Renal pelvis (tissue), 1 donor: ENCODE measurements at regions not wholly inside any gene's neighbourhood (a gene's known extent, or its start where the extent isn't known, plus 50 kb on each side); places are given as distances from the start of the nearest gene placed in this dataset.
A peak's percentile ranks its signal among the peaks of the same experiment; 100 is the strongest.
"Not testable (repeated sequence)": the region's sequence is repeated elsewhere in the genome, so short reads cannot be mapped to it uniquely, and the experiment has no call there.

Experiments used
- DNase-seq: peaks from one replicate; pipeline ENCODE4 v3.0.0-alpha.2; 2013

DNA sequence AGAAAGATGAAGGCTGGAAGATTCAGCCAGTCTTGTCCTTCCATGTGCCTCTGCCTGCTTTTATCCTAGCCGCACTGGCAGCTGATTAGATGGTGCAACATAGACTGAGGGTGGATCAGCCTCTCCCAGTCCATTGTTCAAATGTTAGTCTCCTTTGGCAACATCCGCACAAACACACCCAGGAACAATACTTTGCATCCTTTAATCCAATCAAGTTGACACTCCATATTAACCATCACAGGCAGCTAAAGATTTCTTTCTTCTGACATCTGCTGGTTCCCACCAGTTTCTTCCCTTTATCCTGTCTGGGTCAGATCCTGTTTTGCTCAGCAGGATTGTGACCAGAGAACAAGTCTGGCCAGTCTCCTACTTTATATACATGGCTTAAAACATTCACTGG, 276.5 kb upstream of the TYRP1 start:
- DNase-seq, result no peak

DNA sequence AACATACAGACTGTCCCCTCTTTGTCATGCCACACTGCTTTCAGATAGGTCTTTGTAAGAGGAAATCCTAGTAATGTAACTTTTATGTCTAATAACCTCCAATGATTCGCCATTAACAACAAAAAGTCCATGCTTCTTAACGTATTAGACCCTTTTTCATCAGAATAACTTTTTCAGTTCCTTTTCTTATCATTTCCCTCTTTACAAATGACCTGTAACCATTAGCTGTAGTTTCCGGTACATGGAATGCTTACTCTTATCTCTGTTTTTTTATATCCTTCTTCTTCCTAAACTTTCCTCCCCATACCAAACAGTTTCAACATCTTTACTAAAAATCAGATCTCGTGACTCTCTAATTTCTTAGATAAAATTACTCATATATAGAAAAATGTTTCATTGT, 268.9 kb upstream of the TYRP1 start:
- DNase-seq, result no peak

DNA sequence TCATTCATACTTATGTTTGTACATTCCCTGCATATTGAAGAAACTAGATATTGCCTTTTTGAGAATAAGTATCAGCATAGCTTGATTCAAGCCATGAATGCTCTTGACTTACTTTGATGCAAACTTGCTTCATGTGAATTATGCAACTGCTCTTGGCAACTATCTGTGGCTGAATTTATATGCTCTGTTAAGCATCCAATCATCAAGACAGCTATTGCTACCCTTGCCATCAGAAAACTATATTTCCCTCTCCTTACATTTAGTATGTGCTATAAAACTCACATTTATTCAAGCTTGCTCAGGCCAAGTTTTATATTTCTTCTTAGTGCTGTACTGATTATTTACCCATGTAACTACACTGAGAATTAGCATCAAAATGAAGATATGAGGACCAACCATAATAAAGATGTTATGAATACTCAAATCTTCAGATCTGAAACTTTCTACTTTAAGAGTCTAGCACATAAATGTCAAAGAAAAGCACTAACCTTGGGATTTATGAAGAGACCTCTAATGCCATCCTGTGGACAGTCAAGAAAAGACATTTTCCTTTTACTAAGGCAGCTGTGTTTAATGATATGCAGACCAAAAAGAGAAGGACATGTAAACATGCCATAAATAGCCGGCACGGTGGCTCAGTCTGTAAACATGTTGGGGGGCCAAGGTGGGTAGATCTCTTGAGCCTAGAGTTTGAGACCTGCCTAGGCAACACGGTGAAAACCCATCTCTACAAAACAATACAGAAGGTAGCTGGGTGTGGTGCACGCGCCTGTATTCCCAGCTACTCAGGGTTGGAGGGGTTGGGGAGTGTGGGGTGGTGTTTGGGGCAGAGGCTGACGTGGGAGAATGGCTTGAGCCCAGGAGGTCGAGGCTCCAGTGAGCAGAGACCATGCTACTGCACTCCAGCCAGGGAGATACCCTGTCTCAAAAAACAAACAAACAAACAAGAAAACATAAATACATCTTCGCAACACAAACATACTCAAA, 267.0 kb upstream of the TYRP1 start:
- DNase-seq, result no peak

DNA sequence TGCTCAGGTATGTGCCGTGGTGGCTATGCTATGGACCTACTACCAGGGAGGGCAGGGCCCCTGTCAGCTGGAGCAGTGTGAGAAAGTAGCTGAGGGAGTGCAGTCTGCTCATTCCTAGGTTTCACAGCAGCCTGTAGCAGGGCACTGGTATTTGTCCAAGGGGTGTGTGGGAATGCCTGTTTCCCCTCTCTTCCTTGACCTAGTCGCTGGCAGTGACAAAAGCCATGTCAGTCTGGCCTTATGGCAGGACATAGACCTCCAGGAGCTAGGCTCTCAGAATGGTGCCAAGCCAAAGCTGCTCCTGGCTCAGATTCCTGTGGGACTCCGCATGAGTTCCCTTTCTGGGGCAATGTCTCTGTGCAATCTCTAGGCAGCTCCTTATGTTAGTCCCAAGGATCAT, 253.9 kb upstream of the TYRP1 start:
- no peak for DNase-seq

DNA sequence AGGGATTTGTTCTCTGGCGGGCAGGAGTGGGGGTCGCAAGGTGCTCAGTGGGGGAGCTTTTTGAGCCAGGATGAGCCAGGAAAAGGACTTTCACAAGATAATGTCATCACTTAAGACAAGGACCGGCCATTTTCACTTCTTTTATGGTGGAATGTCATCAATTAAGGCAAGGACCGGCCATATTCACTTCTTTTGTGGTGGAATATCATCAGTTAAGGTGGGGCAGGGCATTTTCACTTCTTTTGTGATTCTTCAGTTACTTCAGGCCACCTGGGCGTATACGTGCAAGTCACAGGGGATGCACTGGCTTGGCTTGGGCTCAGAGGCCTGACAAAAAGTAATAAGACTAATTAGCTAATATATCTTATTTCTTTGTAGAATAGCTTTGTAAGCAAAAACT, 252.1 kb upstream of the TYRP1 start:
- DNase-seq, result not testable (repeated sequence)

DNA sequence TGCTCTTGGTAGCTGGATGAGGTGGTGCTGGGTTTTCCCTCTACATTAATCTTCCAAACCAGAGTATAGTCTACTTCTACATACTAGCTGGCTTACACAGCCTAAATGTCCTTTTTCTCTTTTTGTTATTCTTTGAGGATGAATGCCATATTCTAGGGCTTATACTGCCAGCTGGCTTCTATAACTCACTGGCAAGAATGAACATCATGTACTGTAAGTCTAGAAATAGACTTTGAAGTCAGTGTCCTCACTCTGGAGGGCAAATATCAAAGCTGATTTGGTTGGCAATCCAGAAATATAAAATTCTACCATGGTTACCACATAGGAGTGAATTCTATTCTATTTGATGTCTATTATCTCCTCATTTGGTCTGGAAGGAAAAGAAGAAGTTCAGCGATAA, 251.7 kb upstream of the TYRP1 start:
- DNase-seq, result no peak

DNA sequence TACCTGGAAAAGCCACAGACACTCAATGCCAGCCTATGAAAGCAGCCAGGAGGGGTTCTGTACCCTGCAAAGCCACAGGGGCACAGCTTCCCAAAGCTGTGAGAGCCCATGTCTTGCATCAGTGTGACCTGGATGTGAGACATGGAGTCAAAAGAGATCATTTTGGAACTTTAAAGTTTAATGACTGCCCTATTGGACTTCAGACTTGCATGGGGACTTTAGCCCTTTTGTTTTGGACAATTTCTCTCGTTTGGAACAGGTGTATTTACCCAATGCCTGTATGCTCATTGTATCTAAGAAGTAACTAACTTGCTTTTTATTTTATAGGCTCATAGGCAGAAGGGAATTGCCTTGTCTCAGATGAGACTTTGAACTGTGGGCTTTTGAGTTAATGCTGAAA, 244.9 kb upstream of the TYRP1 start:
- no peak for DNase-seq

DNA sequence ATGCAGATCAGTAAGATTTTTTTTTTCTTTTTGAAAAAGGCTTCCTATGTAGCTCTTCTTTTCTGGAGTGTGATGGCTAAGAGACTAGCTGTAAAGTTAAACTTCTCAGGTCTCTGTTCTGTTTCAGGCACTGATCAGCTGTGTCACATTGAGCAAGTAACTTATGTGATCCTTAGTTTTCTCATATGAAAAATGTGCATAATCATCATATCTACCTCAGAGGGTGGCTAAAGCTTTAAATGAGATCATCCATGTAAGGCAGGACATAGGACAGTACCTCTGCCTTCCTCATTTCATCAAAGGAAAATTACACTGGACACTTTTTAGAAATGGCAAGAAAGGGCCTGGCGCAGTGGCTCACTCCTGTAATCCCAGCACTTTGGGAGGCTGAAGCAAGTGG, 235.9 kb upstream of the TYRP1 start:
- no peak for DNase-seq

DNA sequence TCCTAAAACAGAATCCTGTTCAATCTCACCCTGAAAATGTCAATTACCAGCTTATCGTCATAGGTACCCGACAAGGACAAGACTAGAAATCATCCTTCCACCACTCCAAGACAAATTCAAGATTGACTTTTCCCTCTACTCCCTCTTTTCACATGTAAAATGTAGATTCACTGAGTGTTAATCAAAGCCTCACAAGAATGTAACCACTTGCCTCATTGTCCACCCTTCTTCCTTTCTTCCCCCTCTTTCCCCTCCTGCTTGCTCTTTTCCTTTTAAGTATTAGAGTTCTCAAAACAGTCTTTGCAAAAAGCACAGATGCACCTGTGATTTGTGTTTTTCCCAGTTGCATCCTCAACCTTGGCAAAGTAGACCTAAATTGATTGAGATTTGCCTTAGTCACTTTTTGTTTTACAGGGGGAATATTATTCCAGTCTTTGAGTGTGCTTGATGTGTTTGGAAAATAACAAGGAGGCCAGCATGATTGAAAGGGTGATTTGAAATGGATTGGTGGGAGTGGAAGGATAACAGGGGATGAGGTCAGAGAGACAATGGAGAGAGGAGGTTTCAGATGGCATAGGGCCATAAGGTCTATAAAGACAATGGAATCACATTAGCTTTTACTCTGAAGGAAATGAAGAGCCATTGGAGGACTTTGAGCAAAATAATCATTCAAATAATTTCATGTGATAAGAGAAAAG, 231.3 kb upstream of the TYRP1 start:
- no peak for DNase-seq

DNA sequence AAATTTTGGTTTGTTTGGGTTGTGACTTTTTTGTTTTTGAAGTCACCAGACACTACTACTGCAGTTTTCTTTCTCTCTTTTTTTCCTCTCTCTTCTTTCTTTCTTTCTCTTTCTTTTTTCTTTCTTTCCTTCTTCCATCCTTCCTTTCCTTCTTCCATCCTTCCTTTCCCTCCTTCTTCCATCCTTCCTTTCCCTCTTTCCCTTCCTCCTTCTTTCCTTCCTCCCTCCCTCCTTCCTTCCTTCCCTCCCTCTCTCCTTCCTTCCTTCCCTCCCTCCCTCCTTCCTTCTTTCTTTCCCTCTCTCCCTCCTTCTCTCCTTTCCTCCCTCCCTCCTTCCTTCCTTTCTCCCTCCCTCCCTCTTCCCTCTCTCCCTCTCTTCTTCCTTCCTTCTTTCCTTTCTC, 230.3 kb upstream of the TYRP1 start:
- no peak for DNase-seq

DNA sequence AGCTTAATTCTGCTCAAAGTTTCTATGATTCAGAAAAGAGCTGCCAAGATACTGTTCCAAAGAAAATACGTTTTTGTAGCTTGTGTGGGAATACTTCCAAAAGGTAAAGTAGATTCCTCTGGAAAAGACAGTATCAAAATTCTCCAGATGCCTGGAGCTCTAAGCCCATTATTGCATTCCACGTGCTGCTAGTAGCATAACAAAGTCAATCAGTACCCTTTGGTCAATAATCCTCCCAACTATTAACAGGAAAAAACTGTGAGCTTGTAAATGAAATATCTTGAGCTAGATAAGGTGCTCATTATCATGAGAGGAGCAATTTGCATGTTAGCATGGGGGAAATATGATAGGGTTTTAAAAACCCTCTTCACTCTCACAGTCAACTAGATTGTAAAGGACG, 229.5 kb upstream of the TYRP1 start:
- DNase-seq, result no peak

DNA sequence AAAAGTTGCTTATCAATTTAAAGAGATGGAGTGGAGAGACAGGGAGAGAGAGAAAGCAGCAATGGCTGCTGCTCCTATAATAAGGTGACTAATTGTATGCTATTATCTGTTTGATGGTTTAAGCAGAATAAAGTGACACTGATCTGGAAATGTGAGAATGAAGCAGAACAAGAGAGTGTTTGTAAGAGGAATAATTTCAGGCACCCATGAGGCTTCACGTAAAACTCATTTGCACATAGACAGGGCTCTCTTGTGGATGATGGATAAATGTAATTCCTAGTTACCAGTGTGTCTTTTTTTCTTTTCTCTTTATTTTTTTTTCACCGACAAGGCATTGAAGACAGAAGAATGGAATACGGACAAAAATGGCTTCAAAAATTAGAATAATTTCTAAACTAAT, 228.8 kb upstream of the TYRP1 start:
- no peak for DNase-seq

DNA sequence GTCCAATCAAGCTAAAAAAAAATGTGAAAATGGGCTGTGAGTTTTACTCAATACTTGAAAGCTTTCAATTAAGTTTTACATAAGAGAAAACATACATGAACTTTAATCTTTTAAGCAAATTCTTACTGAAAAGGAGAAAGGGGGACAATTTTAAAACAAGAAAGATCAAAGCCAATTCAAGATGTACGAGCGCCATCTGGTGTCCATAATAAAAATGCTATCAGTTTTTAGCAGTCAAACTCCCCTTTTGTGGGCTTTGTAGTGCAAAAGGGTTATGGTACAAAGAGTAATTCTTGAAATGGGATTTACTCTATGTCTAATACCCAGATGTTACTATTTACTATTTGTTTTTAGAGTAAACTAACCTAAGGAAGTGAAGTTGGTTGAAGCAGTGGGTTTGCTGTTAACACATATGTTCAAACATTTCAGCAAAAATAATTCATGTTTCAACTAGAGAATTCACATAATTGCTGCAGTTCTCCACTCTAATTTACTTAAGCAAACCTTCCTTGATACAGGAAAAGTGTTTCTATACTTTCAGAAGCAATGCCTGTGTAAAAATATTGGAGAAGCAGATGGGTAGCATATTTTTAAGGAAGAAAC, 228.2 kb upstream of the TYRP1 start:
- peak; percentile 34 for DNase-seq

DNA sequence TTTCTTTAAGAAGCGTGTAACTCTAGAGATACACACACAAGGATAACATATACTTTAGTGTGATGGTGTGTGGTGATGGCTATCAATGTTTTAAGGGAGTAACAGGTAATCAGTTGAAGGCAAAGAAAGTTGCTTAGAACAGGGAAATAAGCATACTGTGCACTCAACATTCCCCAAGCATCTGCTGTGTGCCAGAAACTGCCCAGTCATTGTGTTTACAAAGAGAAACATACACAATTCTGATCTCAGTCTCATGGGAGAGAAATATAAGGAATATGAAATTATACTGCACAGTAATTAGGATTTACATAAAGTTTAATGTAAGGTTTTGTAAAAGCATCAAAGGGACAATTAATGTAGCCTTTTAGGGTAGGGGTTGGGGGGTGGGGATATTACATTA, 224.1 kb upstream of the TYRP1 start:
- no peak for DNase-seq

DNA sequence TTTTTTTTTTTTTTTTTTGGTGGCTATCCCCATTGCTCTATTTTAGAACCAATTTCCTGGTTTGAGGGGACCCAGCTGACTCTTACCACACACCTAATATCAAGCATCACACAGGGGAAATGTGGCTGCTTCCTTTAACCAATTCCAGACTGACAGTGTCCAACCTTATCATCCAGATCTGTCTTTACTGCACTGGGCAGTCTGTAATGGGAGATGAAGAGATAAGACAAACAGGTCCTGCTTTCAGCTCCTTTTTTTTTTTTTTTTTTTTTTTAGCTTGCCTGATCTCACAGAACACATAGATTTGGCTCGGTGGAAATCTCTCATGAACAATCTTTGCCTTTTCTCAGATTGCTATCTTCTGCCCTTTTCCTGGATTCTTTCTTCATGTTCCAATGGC, 198.8 kb upstream of the TYRP1 start:
- no peak for DNase-seq

DNA sequence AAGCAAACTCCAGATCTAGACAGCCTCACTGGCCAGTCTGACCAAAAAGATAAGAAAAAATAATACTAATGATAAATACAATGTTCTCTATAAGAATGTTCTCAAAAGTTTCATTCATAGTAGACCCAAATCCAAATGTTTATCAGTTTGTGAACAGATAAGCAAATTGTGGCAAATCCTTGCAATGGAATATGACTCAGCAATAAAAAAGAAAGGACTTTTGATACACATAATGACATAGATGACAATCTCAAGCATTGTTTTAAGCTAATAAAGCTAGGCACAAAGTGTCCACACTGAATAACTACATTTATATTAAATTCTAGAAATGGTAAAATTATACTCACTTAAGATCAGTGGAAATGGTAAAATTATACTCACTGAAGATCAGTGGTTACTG, 195.4 kb upstream of the TYRP1 start:
- no peak for DNase-seq

DNA sequence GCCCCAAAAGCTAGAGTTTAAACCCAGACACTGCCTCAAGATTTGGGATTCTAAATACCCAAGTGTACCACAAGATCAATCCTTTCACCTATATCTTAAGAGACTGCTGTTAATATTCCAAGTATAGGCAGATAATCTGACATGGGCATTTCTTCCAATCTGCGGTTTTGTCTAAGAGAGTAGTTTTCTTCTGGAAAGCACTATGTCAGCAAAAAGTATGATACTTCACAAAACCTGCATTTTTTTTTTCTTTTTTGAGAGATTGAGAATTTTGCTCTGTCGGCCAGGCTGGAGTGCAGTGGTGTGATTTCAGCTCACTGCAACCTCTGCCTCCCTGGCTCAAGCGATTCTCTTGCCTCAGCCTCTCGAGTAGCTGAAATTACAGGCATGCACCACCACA, 190.7 kb upstream of the TYRP1 start:
- no peak for DNase-seq

DNA sequence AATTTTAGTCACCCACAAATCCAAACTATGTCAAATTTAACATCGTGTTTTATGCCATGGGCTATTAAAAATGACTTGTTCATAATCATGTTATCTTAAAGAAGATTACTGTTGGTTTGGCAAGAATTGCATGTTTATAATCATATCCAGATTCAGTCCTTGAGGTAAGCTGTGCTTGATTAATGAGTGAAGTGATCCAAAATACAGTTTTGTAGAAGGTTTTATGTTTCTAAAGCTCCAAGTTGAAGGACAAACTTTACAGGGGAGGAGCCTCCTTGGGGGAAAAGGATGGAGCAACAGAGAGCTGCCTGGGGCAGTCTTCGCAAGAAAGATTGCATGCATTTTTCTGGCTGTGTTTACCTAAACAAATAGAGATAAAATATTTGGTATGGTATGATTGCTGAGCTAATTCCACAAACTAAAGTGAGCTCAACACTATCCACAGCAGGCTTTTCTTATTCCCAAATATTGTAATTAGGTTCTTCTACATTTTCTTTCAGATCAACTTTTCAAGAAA, 189.5 kb upstream of the TYRP1 start:
- no peak for DNase-seq

DNA sequence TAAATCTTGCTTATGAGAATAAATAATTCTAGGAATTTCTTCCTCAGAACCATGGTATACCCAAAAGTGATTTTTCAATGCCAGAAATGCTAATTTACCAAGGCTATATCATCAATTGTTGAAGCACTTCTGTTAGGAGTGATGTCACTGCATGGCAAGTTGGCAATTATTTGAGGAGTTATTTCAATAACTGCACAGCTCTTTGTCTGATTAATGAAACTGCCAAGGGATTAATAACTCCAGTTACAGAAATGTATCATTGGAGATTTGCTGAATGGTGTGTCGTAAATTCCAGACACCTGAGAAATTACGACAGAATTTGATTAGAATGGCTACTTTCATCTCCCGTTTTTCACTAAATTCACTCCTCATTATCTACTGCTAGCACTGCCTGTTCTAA, 182.6 kb upstream of the TYRP1 start:
- DNase-seq, result no peak

DNA sequence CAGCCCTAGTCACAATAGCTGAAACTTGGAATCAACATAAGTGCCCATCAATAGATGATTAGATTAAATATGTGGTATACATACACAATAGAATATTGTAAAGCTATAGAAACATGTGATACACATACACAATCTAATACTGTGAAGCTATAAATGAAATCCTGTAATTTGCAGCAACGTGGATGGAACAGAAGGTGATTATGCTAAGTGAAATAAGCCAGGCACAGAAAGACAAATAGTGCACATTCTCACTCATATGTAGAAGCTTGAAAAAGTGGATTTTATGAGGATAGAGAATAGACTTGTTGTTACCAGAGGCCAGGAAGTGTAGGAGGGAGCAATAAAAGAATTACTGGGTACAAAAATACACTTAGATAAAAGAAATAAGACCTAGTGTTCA, 181.5 kb upstream of the TYRP1 start:
- DNase-seq, result no peak

DNA sequence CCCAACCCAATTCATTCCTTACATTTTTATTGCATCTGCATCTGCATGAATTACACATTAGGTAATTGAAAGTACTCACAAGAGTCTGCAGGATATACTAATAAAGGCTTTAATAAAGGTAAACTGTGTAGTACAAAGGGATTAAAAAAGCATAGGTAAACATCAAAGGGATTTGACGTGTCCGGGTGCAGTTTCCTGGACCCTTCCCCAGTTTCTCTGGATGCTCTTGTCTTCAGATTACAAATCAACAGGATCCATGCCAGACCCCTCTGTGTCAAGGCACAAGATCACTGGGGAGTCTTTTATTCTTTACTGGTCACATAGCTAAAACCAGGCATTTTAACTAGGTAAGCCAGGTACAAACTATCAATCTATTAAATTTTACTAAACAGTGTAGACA, 177.2 kb upstream of the TYRP1 start:
- no peak for DNase-seq

DNA sequence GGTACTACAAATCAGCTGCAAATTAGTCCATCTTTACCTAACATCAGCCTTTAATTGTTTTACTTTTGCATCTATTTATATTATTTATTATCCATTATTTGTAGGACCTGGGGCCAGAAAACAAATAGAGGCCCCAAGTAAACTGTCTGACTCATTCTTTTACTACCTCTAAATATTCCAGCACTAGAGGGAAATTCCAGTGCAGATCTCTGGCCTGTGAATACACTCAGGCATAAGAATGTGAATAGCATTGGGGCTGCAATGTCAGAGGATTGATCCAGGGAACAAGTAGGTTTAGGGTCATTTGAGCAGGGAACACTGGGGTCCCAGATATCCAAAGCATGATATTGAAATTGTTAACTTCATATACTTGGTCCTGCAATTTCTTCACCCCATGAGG, 176.6 kb upstream of the TYRP1 start:
- DNase-seq, result no peak
